B cell (primary cell): ENCODE measurements at regions not wholly inside any gene's neighbourhood (a gene's known extent, or its start where the extent isn't known, plus 50 kb on each side); places are given as distances from the start of the nearest gene placed in this dataset.

ENCODE experiments used
- ATAC-seq: fragments of 200-7000 bp; cut with Tn5 transposase; one replicate; pipeline ENCODE4 v1.10.0; 2021; ENCODE audit warnings: low read depth, mild to moderate bottlenecking, moderate number of reproducible peaks, moderate library complexity
- CTCF ChIA-PET: fragments of 350-600 bp; sonication (Branson Sonifier 250); formaldehyde crosslinking; loops from one replicate; lab custom pipeline; 2021; ENCODE audit warnings: antibody characterized with exemption, inconsistent platforms; lab: Charles Lee
- POLR2A ChIA-PET: fragments of 350-600 bp; sonication (Branson Sonifier 250); formaldehyde crosslinking; loops from one replicate; lab custom pipeline; 2021; ENCODE audit warnings: antibody characterized with exemption; lab: Charles Lee
- DNase-seq: peaks from one replicate; pipeline ENCODE4 v3.0.0; 2013
- H2AFZ ChIP-seq: 2 replicates; pipeline ENCODE4 v1.6.1; 2012; ENCODE audit warnings: mild to moderate bottlenecking, low read depth, low read length; ENCODE audit not compliant: insufficient read depth, poor library complexity, severe bottlenecking
- H3K27ac ChIP-seq, 2 donors: 1 replicate in 1 of 2; 2 replicates in 1 of 2; pipeline ENCODE4 v1.5.1; 2012 to 2013; ENCODE audit warnings: low read length in 2 of 2, mild to moderate bottlenecking in 2 of 2, moderate library complexity in 1 of 2
- H3K27me3 ChIP-seq, 4 experiments: fragments of 200-600 bp in 1 of 4; sonication (generic) in 1 of 4; replicated peaks in 1 of 4; 1 replicate in 2 of 4; 2 replicates in 2 of 4; pipeline versions ENCODE4 v1.6.1 to v1.7.0; 2013 to 2016; ENCODE audit warnings: low read length in 3 of 4, mild to moderate bottlenecking in 2 of 4, mixed read lengths in 1 of 4, moderate library complexity in 1 of 4; ENCODE audit not compliant: insufficient read depth in 4 of 4, control insufficient read depth in 3 of 4; ENCODE audit errors: control extremely low read depth in 1 of 4
- H3K36me3 ChIP-seq, 2 experiments: replicated peaks in 1 of 2; 1 replicate in 1 of 2; 2 replicates in 1 of 2; pipeline versions ENCODE4 v1.6.1 to v1.7.1; 2013; ENCODE audit warnings: low read length in 1 of 2; ENCODE audit not compliant: insufficient read depth in 2 of 2, control insufficient read depth in 1 of 2; ENCODE audit errors: control extremely low read depth in 1 of 2, extremely low read depth in 1 of 2
- H3K4me1 ChIP-seq, 2 donors: fragments of 200-600 bp in 1 of 2; sonication (generic) in 1 of 2; 1 replicate in 1 of 2; 2 replicates in 1 of 2; pipeline versions ENCODE4 v1.5.1 to v1.6.1; 2013 to 2017; ENCODE audit warnings: low read length in 2 of 2; ENCODE audit not compliant: control insufficient read depth in 2 of 2, insufficient read depth in 2 of 2
- H3K4me2 ChIP-seq: replicated peaks from 2 replicates; pipeline ENCODE3; 2012; ENCODE audit warnings: mild to moderate bottlenecking, low read depth, low read length; ENCODE audit not compliant: poor library complexity, severe bottlenecking
- H3K4me3 ChIP-seq, 5 experiments: fragments of 200-600 bp in 1 of 5; sonication (generic) in 1 of 5; 1 replicate in 3 of 5; 2 replicates in 2 of 5; pipeline versions ENCODE4 v1.5.1 to v1.7.0; 2011 to 2016; ENCODE audit warnings: low read length in 4 of 5, mild to moderate bottlenecking in 4 of 5, low read depth in 2 of 5, control low read depth in 1 of 5, moderate library complexity in 1 of 5; ENCODE audit not compliant: insufficient read depth in 1 of 5; ENCODE audit errors: control extremely low read depth in 1 of 5, extremely low read depth in 1 of 5
- H3K79me2 ChIP-seq: fragments of 200-600 bp; sonication (generic); one replicate; pipeline ENCODE4 v1.6.0; 2016; ENCODE audit warnings: low read length; ENCODE audit not compliant: control insufficient read depth, insufficient read depth
- H3K9ac ChIP-seq: fragments of 200-600 bp; sonication (generic); 2 replicates; pipeline ENCODE4 v1.6.1; 2017; ENCODE audit warnings: mild to moderate bottlenecking, low read length, moderate library complexity
- H3K9me3 ChIP-seq, 3 donors: one replicate each; pipeline versions ENCODE4 v1.6.1 to v1.7.1; 2013; ENCODE audit warnings: low read length in 2 of 3; ENCODE audit not compliant: control insufficient read depth in 2 of 3, insufficient read depth in 1 of 3; ENCODE audit errors: control extremely low read depth in 1 of 3
- H4K20me1 ChIP-seq: 2 replicates; pipeline ENCODE4 v1.6.0; 2012; ENCODE audit warnings: mild to moderate bottlenecking, low read length; ENCODE audit not compliant: insufficient read depth, control insufficient read depth, poor library complexity, severe bottlenecking
- H3K27ac Mint-ChIP-seq: one replicate; pipeline ENCODE4 v1.8.0; 2021; ENCODE audit warnings: mixed read lengths
- H3K27me3 Mint-ChIP-seq: one replicate; pipeline ENCODE4 v1.8.0; 2021; ENCODE audit warnings: mixed read lengths
- H3K4me1 Mint-ChIP-seq: one replicate; pipeline ENCODE4 v1.8.0; 2021; ENCODE audit warnings: mixed read lengths
- H3K4me3 Mint-ChIP-seq: one replicate; pipeline ENCODE4 v1.8.0; 2021; ENCODE audit warnings: mixed read lengths
- H3K9me3 Mint-ChIP-seq: one replicate; pipeline ENCODE4 v1.8.0; 2022; ENCODE audit warnings: mixed read lengths; ENCODE audit not compliant: insufficient read depth
- CTCF ChIP-seq: fragments of 200-600 bp; IDR thresholded peaks from one replicate; pipeline ENCODE4 v1.8.0; 2022; ENCODE audit warnings: antibody characterized with exemption, mild to moderate bottlenecking
- EZH2 ChIP-seq: IDR thresholded peaks from 2 replicates; pipeline ENCODE4 v1.6.1; 2012; ENCODE audit warnings: borderline replicate concordance, low read depth, mild to moderate bottlenecking, moderate library complexity, low read length; ENCODE audit not compliant: insufficient read depth, poor library complexity, severe bottlenecking
- WGBS: methylation state at CpG from one replicate; pipeline ENCODE4 v1.1.5; 2013; ENCODE audit warnings: missing lambda C conversion rate; ENCODE audit not compliant: insufficient coverage; 5-methylcytosine and 5-hydroxymethylcytosine counted together
- intact Hi-C: fragments of 100-400 bp; cut with micrococcal nuclease; formaldehyde crosslinking; loops from one replicate; pipeline ENCODE4 v1.10.0; 2022

DNA sequence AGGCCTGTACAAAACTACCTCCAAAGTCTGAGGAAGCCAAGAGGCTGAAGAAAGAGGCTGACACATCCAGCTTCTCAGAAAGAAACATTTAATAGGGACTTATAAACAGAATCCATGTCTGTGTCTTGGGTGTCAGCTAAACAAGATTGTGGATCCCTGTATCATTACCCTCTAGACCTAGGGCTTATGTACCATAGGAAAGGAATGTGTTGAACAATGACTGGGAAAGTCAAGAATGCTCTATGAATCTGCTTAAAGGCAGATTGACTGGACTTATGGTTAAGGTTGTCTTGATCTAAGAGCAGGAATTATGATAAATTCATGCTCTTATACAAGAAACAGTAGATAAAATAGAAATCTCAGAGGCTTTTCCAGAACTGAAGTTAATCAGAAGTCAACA, 335.7 kb upstream of the RPS23 start:
- no peak for ATAC-seq
- Mint-ChIP-seq H3K27ac (no peak overlapping the region), H3K9me3 (peaks cover 2% of the 10 kb centered on the region), H3K27me3 (no peaks in the 10 kb centered on the region), H3K4me1 (no peaks in the 10 kb centered on the region), H3K4me3 (no peak overlapping the region)
- no peak for DNase-seq
- Histone ChIP-seq H3K36me3 (no peaks in the 10 kb centered on the region), H4K20me1 (no peaks in the 10 kb centered on the region), H3K9me3 (no peaks in the 10 kb centered on the region), H3K27me3 (no peaks in the 10 kb centered on the region), H2AFZ (no peak overlapping the region), H3K27ac (no peak overlapping the region), H3K4me3 (no peak overlapping the region), H3K4me2 (no peak overlapping the region), H3K79me2 (no peaks in the 10 kb centered on the region), H3K4me1 (no peaks in the 10 kb centered on the region), H3K9ac (no peak overlapping the region)
- TF ChIP-seq CTCF (no peak), EZH2 (no peak)
- CTCF ChIA-PET = no interaction called here
- POLR2A ChIA-PET = no interaction called here
- intact Hi-C loops = no loop called here

GRCh38 chr5:82610686-82611085, 332.5 kb upstream of the RPS23 start:
- Histone ChIP-seq H3K79me2 (no peaks in the 10 kb centered on the region), H3K4me1 (no peaks in the 10 kb centered on the region), H3K4me2 (no peak overlapping the region), H3K9ac (no peak overlapping the region), H3K27ac (no peak overlapping the region), H4K20me1 (no peaks in the 10 kb centered on the region), H3K27me3 (no peaks in the 10 kb centered on the region), H3K4me3 (no peak overlapping the region), H3K36me3 (no peaks in the 10 kb centered on the region), H2AFZ (no peak overlapping the region), H3K9me3 (peaks cover 0 to 5% (median 0%) of the 10 kb centered on the region in 3 donors)
- Mint-ChIP-seq H3K27ac (no peak overlapping the region), H3K27me3 (no peaks in the 10 kb centered on the region), H3K4me3 (no peak overlapping the region), H3K4me1 (no peaks in the 10 kb centered on the region), H3K9me3 (peaks cover 9% of the 10 kb centered on the region)
- intact Hi-C loops = no loop called here
- TF ChIP-seq EZH2 (no peak), CTCF (no peak)
- ChIA-PET CTCF (no interaction called here), POLR2A (no interaction called here)
- no peak for ATAC-seq
- DNase-seq = no peak
- whole genome bisulfite sequencing = 90% methylated on average over 2 of the region's 3 CpGs
